Choroid plexus epithelial cell (primary cell): ENCODE measurements at regions not wholly inside any gene's neighbourhood (a gene's known extent, or its start where the extent isn't known, plus 50 kb on each side); places are given as distances from the start of the nearest gene placed in this dataset.
A peak's percentile ranks its signal among the peaks of the same experiment; 100 is the strongest.

ENCODE experiments used
- DNase-seq: peaks from one replicate; pipeline ENCODE4 v3.0.0-alpha.2; 2010; ENCODE audit warnings: low read depth
- H3K4me3 ChIP-seq: 2 replicates; pipeline ENCODE4 v1.5.1; 2011; ENCODE audit warnings: low read depth, mild to moderate bottlenecking, control low read depth, low read length, moderate library complexity
- TF ChIP-seq, protein P1 (sequence below): conservative IDR thresholded peaks from 2 replicates; pipeline ENCODE4 v1.5.1; 2011; ENCODE audit warnings: low read depth, mild to moderate bottlenecking, control low read depth, inconsistent platforms, low read length, moderate library complexity

DNA sequence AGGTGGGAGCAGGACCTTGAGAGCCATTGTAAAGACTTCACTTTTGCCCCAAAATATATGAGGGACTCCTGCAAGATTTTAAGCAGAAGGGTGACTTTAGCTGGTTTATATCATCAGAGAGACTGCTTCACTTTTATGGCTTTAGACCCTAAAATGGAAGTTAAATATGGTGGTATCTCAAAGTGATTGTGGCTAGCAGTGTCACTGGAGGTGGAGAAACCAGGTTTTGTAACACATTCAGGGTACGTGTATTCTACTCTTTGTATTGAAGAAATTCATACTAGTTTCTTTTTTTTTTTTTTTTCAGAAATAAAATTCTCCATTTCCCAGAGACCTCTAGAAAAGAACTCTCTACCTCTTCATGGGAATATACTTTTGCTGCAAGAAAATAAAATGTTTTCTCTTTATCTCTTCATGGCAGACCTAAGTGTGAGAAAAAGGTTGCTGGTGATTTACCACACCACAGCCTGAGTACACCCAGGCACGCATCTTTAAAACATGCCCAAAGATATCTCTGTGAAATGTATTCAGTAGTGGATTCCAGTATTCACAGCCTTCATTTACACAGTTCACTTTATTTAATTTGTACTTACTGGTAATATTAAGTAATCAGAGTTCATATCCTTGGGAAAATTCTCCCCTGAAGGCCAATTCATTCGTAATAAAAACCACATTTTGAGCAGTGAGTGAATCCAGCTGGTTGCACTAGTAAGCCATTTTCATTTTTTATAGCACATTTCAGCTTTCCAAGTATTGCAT, 74.3 kb upstream of the GUCY1A1 start:
- DNase-seq = no peak
- no peak overlapping the region for H3K4me3 ChIP-seq
- TF ChIP-seq, protein P1, sequence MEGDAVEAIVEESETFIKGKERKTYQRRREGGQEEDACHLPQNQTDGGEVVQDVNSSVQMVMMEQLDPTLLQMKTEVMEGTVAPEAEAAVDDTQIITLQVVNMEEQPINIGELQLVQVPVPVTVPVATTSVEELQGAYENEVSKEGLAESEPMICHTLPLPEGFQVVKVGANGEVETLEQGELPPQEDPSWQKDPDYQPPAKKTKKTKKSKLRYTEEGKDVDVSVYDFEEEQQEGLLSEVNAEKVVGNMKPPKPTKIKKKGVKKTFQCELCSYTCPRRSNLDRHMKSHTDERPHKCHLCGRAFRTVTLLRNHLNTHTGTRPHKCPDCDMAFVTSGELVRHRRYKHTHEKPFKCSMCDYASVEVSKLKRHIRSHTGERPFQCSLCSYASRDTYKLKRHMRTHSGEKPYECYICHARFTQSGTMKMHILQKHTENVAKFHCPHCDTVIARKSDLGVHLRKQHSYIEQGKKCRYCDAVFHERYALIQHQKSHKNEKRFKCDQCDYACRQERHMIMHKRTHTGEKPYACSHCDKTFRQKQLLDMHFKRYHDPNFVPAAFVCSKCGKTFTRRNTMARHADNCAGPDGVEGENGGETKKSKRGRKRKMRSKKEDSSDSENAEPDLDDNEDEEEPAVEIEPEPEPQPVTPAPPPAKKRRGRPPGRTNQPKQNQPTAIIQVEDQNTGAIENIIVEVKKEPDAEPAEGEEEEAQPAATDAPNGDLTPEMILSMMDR = no peak

DNA sequence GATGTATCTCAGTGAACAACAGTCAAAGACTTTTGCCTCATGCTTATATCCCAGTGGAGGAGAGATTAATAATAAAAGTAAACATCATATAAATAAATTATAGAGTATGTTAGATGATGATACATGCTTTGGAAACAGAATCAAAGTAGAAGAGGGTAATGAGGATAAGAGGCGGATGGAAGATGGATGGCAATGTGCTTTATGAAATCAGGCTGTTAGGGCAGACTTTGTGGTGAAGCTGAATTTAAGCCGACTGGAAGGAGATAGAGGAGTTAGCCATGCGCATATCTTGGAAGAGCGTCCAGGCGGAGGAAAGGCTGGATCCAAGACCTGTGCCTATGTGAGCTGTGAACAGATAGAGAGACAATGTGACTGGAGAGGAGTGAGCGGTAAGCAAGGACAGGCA, 74.9 kb upstream of the GUCY1A1 start:
- TF ChIP-seq, protein P1 = no peak
- H3K4me3 ChIP-seq = no peak overlapping the region
- DNase-seq = no peak

DNA sequence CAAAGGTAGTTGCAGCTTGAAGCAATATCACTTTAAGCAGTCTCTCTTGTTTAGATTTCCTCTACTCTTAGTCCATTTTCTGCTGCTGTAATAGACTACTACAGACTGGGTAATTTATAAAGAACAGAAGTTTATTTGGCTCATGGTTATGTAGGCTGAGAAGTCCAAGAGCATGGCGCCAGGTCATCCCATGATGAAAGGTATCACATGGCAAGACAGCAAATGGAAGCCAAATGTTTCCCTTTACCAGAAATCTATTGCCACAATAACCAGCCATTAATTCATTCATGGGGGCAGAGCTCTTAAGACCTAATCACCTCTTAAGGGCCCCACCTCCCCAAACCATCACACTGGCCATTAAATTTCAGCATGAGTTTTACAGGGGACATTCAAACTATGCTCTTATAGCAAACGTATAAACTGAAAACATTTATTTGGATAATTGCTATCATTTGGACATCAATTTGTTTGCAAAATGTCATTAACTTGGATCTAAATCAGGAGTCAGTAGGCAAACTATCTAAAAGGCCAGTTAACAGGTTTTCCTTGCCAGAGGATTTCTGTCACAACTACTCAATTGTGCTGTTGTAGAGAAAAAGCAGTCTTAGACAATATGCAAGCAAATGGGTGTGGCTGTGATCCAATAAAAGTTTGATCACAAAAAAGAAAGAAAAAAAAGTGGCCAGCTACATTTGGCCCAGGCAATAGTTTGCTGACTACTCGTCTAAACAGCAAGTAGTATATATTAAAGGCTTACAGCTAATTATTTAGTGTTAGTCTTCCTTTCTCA, 75.7 kb upstream of the GUCY1A1 start:
- TF ChIP-seq, protein P1 = no peak
- no peak for DNase-seq
- no peak overlapping the region for H3K4me3 ChIP-seq

DNA sequence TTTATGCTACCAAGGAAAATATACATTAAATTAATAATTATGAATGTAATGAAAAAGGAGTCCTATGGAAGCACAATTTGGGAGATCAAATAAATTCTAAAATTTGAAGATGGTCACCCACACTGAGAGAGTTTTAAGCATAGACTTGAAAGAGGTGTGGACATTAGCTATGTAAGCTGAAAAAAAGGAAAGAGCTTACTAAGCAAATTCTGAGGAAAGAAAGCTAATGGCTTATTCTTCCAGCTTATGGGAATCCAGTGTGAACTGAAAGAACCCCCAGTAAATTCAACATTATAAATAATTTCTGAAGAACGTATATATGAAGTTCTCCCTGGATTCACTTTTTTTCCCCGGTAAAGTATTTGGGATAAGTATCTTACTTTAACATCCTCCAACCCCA, 78.2 kb upstream of the GUCY1A1 start:
- no peak overlapping the region for H3K4me3 ChIP-seq
- DNase-seq = no peak
- TF ChIP-seq, protein P1 = no peak

DNA sequence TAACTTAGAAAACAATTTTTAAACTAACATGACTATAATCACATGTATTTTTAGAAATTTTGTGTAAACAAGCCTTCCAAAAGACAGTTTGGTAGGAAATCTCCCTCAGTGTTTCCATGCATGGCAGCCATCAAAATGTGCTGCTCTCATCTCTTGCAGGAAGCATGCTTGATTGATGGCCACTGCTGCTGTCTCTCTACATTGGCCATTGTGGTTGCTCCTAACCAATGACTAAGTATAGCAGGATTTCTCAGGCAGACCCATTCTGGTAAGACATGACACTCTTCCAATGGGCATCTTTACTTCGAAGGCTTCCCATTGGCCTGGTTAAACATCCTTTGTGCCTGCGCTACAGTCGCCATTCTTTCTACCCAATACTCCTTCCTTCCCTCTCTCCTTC, 78.9 kb upstream of the GUCY1A1 start:
- DNase-seq = no peak
- H3K4me3 ChIP-seq = no peak overlapping the region
- TF ChIP-seq, protein P1 = no peak

DNA sequence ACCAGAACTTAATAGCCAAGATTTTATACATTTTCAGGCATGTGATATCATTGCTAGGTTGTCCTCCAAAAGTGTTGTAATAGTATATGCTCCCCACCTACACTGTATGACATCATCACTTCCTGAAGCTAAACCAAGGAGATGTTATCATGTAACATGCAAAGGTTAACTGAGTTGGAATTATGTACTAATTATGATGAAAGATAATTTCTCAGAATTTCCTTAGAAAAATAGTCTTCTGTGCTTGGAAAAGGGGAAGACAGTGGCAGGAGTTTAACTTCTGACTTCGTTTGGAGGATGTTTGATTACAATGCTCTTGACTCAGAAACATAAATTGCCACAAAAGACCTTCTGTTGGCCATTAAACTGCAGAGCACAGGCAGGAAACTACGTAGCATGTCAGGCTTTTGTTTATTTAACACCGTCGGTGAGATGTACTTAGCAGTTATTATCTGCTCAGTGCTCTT, 83.6 kb upstream of the GUCY1A1 start:
- TF ChIP-seq, protein P1 = no peak
- DNase-seq = peak; percentile 57
- H3K4me3 ChIP-seq = no peak overlapping the region
